DMS53 treated with DMSO at 0.1 percent for 48 hours (cell line): ENCODE measurements at regions not wholly inside any gene's neighbourhood (a gene's known extent, or its start where the extent isn't known, plus 50 kb on each side); places are given as distances from the start of the nearest gene placed in this dataset.

Experiments
- DNase-seq: peaks from one replicate; lab custom pipeline; 2025; ENCODE audit not compliant: unreplicated experiment; lab: John Stamatoyannopoulos, UW

DNA sequence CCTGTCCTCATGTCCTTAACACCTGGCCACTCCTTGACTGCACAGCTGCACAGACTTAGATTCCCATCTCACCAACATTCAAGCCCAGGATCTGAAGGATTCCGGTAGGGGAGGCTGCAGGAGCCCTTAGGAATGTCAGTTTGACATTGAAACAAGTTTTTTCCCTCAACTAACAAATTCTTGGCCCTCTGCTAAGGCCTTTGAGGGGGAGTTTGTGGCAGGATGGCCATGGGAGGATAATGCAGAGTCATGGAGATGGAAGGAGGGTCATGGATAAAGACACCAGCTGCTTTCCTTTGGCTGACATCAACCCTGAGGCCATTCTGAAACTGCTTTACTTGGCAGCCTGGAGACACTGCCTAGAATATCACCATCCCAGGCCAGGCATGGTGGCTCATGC, 63.4 kb upstream of the PPP2R5A start:
- no peak for DNase-seq

DNA sequence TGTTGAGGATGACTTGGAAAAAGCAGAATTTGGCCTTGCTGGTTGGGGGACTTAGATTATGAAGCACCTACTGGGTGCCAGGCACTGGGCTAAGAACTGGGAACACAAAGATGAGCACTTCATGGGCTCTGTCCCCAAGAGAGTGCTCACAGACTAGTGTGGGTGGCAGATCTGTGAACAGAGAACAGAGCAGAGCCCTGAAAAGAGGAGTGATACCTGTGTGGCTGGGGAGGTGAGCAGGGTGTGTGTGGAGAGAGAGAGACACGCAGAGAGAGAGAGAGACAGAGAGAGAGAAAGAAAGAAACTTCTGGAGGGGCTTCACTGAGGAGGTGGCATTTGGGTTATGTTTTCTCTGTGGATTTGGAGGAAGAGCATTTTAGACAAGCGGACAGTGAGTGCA, 61.1 kb upstream of the PPP2R5A start:
- no peak for DNase-seq

DNA sequence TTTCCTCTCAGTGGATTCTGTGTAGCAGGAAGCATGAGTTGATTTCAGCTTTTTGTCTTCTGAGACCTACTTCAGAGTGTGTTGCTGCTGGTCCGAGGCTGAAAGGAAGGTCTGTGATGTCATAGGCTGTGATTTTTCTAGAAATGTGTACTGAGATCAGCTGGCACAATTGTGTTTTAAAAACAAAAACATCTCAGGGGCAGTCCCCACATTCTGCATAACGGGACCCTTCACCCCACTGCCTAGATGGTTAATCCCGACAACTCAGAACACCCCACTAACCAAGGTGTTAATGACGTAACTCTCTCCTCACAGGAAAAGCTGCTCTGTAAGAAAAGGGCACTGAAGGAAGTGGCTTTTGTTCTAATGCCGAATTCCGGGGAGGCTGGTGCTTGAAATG, 59.8 kb upstream of the PPP2R5A start:
- no peak for DNase-seq

DNA sequence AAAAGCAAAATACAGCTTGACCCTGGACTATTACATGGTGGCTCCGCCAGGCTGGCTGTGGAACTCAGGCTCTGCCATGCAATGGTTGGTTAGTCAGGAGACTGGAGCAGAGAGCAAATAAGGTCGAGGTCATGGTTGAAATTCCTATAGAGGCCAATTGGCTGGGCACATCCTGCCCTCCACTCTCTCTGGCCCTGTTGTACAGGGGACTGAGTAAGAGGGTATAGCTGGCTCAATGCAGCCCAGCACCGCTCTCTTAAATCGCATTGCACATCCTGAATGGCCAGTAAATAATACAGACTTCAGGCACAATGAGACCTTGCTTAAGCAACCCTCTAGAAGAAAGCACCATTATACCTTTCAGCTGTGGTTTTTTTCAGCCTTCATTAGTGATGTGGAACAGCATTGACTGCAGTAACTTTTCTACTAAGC, 59.3 kb upstream of the PPP2R5A start:
- DNase-seq, result no peak

DNA sequence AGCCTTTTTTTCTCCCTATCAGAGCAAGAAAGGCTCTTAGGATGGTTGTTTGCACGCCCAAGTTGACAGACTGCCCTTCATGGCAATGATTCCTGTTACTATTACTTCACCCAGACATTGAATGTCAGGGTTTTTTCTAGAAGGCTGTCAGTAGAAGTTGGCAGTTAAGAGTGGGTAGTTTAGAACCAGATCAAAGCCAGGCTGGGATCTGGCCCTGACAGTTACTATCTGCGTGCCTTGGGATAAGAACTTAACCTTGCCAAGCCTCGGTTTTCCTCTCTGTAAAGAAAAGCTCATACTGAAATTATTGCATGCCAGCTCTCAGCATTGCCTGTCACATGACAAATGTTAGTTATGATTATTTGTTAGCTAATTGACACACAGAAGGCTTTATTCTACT, 58.7 kb upstream of the PPP2R5A start:
- no peak for DNase-seq

DNA sequence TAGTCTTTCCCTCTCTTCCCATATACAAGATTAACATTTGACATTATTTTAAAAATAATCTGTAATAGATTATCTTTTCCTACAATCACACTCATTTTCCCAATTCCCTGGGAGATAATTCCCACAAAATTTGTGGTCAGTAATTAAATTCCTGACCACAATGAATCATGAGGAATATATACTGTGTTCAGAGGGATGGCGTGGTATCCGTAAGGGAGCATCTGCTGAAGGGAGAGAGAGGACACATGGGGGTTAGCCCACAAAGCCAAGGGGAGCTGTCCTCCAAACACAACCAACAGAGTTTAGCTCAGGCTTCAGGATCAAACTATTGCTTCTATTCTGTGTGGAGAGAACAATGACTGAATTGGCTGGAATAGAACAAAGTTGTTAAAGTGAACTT, 57.1 kb upstream of the PPP2R5A start:
- DNase-seq, result no peak

DNA sequence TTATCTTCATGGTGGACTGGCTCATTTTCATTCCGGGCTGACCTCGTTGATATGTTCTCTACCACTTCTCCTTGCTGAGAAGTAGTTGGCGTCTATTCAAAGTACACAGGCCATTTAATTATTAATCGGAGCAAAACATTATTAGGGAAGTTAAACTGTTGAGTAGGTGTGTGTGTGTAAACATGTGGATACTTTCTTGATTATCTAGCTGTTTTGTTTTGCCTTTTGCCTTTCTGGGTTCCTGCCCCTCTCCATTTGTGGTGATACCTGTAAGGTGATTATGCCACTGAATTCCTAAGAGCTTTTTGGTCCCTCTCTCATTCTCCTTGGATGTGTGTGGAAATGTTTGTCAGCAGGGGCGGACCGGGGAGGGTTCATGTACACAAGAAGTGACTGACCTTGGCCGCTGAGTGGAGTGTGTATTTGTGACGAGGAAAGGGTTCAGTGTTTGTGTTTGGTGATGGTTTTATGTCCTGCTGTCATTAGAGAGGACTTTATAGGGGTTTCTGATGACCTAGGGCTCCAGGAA, 56.6 kb upstream of the PPP2R5A start:
- DNase-seq, result peak; percentile 76

DNA sequence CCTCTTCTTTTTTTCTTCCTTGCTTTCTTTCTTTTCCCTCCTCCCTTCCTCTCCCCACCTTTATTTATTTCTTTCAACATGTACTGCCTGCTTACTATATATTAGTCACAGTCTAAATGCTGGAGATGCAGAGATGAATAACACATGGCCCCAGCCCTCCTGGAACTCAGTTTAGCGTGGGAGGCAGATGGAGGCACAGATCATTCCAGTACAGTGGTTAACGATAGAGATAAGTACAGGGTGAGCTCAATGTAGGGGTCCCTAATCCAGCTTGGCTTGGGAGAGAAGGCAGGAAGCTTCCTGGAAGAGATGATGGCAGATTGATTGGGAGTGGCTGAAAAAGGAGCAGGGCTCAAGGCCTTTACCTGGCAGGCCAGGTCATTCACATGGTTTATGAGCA, 55.6 kb upstream of the PPP2R5A start:
- no peak for DNase-seq

DNA sequence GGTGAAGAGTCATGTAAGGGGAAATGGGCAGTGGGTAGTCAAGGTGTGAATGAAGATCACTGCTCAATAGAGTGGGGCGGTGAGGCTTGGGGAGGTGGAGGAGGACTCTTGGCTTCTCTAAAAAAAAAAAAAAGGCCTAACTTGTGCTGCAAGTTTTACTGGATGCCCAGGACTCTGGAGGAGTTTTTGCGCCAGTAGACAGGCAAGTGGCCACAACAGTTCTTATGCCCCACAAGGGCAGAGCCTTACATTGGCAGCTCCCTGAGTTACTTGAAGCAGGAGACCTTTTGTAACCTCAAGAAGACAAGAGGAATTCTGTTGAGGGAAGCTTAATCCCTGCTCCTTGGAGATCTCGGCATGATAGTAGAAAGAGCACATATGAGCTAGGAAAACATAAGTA, 54.9 kb upstream of the PPP2R5A start:
- no peak for DNase-seq

DNA sequence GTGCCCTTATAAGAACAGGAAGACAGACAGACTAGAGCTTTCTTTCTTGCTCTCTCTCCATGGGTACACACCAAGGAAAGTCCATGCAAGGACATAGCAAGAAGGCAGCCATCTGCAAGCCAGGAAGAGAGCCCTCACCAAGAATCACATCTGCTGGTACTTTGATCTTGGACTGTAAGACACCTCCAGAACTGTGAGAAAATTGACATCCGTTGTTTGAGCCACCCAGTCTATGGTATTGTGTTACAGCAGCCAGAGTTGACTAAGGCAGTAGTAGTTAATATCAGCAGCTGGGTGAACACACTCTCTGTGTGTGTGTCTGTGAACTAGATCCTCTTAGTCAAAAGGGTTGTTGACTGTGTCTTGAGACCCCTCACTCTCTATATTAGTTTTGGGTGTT, 53.8 kb upstream of the PPP2R5A start:
- DNase-seq, result no peak

DNA sequence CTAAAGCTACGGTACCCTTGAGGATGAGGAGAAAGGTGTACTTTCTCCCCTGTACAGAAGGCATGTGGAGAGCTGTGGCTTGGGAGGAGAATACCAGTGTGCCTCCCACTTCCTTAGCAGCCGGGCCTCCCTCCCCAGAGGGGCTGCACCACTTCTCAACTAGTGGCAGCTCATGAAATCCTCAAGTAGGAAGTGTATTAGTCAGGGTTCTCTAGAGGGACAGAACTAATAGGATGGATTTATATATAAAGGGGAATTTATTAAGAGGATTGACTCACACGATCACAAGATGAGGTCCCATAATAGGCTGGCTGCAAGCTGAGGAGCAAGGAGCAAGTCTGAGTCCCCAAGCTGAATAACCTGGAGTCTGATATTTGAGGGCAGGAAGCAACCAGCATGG, 53.1 kb upstream of the PPP2R5A start:
- DNase-seq, result no peak

DNA sequence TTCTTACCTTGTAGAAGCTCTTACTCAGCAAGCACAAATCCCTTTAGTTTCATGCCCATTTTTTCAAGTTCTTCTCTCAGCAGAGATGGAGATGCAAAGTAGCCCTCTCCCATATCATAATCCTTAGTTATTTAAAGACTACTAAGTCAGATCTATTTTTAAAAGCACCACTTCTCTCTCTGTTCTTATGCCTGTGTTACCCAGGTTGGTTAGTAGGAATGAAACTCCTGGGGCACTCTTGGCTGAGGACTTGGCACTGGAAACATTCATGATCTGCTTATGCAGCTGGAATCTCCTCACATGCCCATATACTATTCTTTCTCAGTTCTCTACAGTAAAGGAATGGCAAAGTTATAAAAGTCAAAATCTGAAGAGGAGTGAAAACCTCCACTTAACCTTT, 51.9 kb upstream of the PPP2R5A start:
- DNase-seq, result no peak

DNA sequence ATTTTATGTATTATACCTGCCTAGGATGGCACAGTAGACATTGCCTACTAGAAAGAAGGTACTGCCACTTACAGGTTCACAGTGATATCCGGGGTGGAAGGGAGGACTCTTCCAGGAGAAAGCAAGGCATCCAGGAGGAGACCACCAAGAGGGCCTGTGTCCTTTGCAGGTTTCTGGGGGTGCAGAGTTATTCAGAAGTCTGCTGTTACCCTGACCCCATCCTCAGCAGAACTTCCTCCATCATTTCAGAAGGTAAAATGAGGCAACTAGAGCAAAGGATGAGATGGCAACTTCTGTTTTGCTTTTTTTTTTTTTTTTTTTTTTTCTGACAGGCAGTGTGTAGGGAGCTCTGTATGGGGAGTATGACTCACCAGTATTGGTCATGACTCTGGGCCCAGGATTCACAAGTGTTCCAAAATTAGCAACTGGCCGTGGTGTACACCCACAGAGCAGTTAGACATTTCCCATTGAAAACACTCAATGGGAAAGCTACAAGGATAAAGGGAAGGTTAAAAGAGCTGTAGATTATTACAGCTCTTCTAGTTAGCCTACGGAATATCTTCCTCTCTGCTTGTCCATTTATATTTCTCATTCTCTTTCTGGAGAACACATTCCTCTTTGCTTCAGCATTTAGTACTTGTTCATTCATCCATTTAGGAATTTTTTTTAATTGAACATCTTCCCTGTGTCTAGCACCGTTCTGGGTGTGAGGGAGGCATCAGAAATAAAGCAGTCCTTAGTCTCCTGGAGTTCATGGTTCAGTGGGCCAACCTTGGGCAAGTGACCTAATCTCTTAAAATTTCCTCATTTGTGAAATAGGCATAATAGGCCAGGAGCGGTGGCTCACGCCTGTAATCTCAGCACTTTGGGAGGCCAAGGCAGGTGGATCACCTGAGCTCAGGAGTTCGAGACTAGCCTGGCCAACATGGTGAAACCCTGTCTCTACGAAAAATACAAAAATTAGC, 50.5 kb upstream of the PPP2R5A start:
- DNase-seq, result peak; percentile 93
